ENCODE measurements at regions not wholly inside any gene's neighbourhood (a gene's known extent, or its start where the extent isn't known, plus 50 kb on each side); places are given as distances from the start of the nearest gene placed in this dataset.
"Not testable (repeated sequence)": the region's sequence is repeated elsewhere in the genome, so short reads cannot be mapped to it uniquely, and the experiment has no call there.

- not testable (repeated sequence) for DNase-seq (ENCODE audit: low spot score)
Observed at GRCh38 chr1:203998571-203998970, 74.3 kb upstream of the SOX13 start.

- no peak for DNase-seq (ENCODE audit: low spot score)
Observed at GRCh38 chr1:203999618-204000017, 73.3 kb upstream of the SOX13 start.

- no peak for DNase-seq (ENCODE audit: low spot score)
Observed at GRCh38 chr1:204001166-204001901, 71.6 kb upstream of the SOX13 start.

- DNase-seq (ENCODE audit: low spot score) = no peak
Observed at GRCh38 chr1:204002614-204003013, 70.3 kb upstream of the SOX13 start.

- no peak for DNase-seq (ENCODE audit: low spot score)
Observed at GRCh38 chr1:204003536-204003935, 69.4 kb upstream of the SOX13 start.

- no peak for DNase-seq (ENCODE audit: low spot score)
Observed at GRCh38 chr1:204011426-204011825, 61.5 kb upstream of the SOX13 start.

GRCh38 chr1:204013052-204013451, 59.9 kb upstream of the SOX13 start:
- no peak for DNase-seq (ENCODE audit: low spot score)

GRCh38 chr1:204014336-204014735, 58.6 kb upstream of the SOX13 start:
- no peak for DNase-seq (ENCODE audit: low spot score)

- DNase-seq (ENCODE audit: low spot score) = not testable (repeated sequence)
Observed at GRCh38 chr1:204014961-204015360, 58.0 kb upstream of the SOX13 start.

GRCh38 chr1:204017032-204017431, 55.9 kb upstream of the SOX13 start:
- no peak for DNase-seq (ENCODE audit: low spot score)

GRCh38 chr1:204018460-204018859, 54.5 kb upstream of the SOX13 start:
- no peak for DNase-seq (ENCODE audit: low spot score)

All from Ammon's horn (tissue), 1 donor.